Left ventricle myocardium superior (tissue), 1 donor: ENCODE measurements at regions not wholly inside any gene's neighbourhood (a gene's known extent, or its start where the extent isn't known, plus 50 kb on each side); places are given as distances from the start of the nearest gene placed in this dataset.

ENCODE experiments used
- ATAC-seq: fragments of 200-7000 bp; cut with Tn5 transposase; one replicate; pipeline ENCODE4 v1.9.1; 2020; ENCODE audit warnings: mild to moderate bottlenecking, moderate library complexity
- DNase-seq: peaks from one replicate; pipeline ENCODE4 v3.0.0-alpha.2; 2020
- intact Hi-C: fragments of 100-400 bp; cut with micrococcal nuclease; formaldehyde crosslinking; loops from one replicate; pipeline ENCODE4 v1.11.0; 2022
- donor health status: DM: no; HTN: yes; CAD: no; lungs with severe emphysema.

DNA sequence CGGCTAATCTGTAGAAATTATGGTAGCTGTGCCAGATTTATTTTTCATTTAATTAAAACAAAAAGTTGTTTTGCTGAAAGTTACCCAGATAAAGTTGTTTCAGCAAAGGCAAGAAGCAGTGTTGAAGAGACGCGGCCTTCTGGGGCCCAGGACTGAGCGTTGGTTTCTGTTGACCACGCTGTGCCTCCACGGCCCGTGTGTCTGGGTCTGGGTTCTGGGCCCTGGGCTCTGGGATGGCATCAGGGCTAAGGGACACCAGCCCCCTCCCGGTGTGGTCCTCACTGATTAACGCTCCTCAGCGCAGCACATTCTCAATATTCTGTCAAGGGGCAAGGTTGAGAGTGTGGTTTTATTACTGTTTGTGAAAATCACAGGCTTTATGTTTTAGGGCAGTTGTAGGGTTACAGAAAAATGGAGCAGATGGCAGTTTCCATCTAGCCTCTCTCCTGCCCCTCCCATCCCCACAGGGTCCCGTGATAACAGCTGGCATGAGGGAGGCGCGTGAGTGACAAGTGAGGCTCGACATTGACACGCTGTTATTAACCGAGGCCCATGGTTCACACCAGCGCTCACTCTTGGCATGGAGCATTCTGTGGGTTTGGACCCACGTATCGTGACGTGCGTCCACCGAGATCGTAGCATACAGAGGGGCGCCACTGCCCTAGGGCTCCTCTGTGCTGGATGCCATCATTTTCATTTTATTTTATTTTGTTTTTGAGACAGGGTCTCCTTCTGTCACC lies 1231.4 kb downstream of the BRD1 start:
- ATAC-seq (no peak), DNase-seq (no peak)

DNA sequence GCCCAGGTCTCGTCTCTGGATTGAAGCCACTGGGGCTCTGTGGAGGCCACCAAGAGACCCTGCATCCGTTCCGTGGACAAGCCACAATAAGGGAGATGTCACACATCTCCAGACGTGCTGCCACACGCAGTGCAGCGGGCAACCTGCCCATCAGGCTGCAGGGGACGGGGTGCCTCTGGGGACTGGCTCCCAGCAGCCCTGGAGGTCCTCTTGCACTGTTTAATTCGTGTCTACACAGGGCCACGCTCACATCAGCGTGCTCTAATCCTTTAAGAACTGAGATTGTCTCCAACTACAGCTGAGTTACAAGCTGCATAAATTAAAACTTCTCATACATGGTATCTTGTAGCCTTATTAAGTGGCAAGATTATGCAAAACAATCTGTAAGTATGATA lies 1232.2 kb downstream of the BRD1 start:
- no peak for ATAC-seq
- intact Hi-C loops, result no loop called here
- DNase-seq, result peak; percentile 14

More for the DNA sequence above, 1231.4 kb downstream of the BRD1 start:
- intact Hi-C loops, result no loop called here

DNA sequence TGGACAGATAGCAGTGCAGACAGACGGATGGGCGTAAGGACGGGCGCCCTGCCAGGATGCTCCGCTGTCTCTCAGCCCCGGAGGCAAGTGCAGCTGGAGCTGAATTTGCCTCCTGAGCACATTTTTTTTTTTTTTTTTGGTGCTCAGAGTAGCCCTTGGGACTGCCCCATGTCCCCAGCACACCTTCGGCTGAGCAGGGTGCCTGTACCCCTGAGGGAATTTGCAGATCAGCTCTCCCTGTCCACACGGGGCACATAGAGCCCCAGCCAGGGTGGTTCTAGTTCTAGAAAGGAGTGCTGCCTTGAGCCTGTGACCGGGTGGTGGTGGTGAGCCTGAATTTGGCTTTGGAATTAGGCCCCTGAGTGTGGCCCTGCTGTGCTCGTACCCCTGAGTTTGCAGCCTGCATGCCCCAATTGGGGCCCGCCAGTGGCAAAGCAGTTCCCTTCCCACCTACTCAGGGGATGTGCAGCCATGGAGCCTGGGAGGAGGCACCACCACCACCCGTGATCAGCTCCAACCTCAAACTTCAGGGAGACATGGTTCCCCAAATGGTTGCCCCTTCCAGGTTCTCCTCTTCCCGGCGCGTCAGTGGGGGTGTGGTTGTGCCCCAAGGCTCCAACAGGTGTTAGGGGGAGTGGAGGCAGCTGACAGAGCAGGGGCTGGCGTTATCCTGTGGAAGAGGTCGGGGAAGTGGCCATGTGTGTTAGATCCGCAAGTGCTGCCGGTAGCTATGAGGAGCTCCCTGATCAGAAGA lies 1232.7 kb downstream of the BRD1 start:
- peak; percentile 8 for DNase-seq

DNA sequence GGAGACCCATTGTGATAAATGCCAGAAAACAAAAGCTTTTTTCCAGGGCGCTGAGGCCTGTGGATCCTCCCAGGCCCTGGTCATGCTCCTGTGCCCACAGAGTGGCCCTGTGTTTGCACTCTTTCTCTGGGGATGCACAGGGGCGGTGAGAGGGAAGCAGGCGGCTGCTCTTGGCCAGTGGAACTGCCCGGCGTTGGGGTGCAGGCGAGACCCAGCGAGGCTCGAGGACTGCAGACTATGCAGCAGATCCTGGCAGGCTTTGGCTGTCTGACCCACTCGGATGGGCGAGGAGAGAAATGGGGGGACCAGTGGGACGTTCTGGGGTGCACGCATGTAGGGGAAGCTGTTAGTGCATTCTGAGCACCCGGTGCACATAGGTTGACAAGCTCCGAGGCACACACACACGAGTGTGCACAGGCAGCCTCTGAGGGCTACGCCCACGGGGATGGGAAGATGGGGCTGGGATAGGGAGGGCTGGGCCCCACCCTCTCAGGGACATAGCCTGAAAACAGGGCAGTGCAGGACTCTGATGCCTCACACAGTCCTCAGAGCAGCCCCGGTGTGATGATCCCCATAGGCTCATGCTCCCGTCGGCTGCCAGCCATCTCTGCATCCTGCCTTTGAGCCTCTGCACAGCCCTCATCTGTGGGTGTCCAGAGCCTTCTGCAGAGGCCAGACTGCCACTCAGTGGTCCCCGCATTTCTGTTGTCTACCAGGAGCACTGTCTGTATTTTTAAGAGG lies 1233.5 kb downstream of the BRD1 start:
- intact Hi-C loops, result no loop called here
- ATAC-seq (no peak), DNase-seq (peak; percentile 12)

More for the DNA sequence above, 1232.7 kb downstream of the BRD1 start:
- intact Hi-C loops, result no loop called here
- no peak for ATAC-seq

DNA sequence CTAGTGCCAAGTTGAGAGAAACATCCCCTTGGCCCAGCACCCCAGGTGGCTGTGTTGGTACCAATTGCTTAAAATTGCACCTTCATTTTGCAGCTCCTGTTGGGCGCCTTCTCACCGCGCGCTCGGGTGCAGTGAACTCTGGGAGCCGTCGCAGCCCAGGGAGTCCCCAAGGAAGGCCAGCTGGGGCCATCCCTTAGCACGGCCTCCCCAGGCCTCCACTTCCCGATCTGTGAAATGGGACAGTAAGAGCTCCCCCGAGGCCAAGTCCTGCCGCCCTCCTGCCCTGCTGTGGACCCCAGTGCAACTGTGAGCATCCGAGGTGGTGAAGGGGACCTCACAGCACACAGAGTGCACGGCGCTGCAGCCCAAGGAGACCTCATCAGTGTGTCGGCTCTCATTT lies 1234.1 kb downstream of the BRD1 start:
- DNase-seq, result peak; percentile 8
- intact Hi-C loops, result no loop called here
- ATAC-seq, result no peak

DNA sequence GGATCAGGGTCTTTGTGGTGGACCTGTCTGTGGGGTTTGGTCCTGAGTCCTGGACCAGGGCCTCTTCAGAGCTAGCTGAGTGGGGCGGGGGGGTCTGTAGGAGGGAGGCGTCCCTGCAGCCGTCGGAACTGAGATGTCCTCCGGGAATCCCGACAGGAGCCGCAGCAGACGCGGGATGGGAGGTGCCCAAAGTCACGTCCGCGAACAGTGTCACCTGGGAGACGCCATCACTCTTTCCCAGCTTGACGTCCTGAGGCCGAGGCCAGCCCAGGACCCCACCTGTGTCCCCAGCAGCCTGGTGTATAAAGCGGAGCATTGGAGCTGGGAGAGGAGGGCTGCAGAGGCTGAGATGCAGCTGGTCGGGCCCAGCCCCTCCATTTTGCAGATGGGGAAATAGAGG lies 1234.7 kb downstream of the BRD1 start:
- DNase-seq (no peak), ATAC-seq (no peak)
- intact Hi-C loops, result no loop called here

DNA sequence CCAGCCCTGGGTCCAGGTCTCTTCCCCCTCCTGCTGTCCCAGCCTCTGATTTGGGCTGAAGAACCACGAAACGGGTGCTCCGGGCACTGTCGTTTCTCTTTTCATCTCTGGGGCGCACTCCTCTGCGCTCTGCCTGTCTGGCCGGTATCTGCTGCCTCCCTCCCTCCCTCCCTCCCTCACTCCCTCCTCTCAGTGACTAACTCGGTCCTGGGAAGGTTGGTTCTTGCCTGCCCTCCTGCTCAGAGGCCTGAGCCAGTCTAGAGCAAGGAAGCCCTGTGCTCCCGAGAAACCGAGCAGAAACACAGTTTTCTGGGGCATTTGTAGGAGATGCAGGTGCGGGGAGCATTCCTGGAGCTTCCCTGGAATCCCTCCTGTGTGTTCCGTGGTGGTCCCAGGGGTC lies 1235.2 kb downstream of the BRD1 start:
- ATAC-seq (no peak), DNase-seq (no peak)
- intact Hi-C loops, result no loop called here

DNA sequence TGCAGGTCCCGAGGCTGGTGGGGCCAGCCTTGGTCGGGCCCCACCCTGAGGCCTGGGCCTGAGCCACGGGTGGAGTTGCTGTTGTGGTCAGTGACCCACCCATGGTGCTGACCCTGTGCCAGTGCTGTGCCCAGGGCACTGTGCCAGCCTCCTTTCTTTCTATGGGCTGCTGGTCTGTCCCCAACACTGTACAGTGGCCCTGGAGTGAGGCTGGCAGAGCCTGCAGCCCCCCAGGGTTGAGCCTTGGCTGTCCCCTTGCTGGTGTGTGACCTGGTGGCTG lies 1235.7 kb downstream of the BRD1 start:
- DNase-seq (no peak), ATAC-seq (no peak)
- intact Hi-C loops, result no loop called here

DNA sequence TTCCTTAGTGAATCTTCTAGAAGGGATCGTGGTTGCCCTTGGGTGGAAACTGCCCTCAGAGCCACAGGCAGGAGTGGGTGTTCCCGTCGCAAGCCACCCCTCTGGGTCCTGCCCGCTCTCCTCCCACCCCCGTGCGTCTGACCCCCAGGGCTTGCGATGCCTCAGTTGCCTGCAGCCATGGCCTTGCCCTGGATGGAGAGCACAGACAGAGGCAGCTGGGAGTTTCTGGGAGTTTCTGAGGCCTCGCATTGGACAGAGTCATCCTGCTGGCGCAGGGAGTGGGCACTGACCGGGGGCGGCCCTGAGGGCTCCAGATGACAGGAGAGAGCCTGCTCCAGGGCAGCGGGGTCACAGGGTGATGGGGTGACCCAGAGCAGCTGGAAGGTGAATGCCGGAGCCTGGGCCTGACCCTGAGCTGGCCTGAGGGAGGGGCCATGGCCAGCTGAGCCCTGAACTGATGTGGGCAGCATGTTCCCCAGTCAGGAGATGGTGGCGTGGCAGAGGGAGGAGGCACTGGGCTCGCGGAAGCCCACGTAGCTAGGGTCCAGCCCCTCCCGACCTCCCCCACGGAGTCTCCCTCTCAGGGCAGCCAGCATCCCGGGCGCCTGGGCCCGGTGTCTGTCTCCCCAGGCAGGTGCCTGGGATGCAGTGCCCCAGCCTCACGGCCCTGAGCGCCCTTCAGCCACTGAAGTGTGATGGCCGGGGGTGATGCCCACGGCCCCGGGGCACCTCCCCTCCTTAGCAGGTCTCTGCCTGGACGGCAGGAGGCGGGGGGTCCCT lies 1236.2 kb downstream of the BRD1 start:
- peak; percentile 11 for DNase-seq
- intact Hi-C loops, result no loop called here
- no peak for ATAC-seq

DNA sequence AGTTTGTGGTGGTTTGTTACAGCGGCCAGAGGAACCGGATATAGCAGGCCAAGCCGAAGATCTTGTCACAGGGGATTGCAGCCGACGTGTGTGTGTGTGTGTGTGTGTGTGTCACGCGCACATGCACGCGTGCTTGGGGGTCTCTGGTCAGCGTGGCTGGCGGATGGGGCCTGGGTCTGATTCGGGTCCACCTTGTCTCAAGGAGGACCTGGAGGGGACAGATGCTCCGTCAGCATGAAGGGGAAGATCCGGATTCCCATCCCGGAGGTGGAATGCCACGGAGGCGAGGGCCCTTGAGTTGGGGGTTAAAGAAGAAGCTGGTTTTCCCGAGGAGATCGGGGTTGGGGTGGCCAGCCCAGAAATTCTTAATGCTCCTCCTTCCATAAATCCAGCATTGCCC lies 1237.8 kb downstream of the BRD1 start:
- intact Hi-C loops, result no loop called here
- ATAC-seq, result no peak
- no peak for DNase-seq

DNA sequence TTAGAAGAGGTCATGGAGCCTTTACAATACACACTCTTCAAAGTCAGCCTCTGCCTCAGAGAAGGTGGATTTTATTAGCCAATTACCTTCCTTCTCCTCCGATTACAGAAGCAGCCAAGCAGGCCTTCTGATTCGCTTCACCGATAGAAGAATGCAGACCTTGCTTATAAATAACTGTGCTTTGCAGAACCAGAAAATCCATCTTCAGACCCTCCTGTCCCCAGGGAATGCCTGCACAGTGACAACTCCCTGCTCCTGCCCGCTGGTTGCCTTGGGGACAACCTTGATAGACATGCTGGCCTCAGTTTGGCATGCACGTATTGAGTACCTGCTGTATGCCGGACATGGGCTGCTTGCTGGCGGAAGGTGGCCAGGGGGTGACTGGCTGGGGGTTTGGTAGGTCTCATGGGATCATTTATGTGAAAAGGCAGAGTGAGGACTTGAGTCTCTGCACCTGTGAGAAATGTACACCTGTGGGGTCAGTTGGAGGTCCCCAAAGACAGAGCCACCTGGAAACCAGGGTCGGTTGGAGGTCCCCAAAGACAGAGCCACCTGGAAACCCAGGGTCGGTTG lies 1238.7 kb downstream of the BRD1 start:
- no peak for ATAC-seq
- intact Hi-C loops, result no loop called here
- no peak for DNase-seq

DNA sequence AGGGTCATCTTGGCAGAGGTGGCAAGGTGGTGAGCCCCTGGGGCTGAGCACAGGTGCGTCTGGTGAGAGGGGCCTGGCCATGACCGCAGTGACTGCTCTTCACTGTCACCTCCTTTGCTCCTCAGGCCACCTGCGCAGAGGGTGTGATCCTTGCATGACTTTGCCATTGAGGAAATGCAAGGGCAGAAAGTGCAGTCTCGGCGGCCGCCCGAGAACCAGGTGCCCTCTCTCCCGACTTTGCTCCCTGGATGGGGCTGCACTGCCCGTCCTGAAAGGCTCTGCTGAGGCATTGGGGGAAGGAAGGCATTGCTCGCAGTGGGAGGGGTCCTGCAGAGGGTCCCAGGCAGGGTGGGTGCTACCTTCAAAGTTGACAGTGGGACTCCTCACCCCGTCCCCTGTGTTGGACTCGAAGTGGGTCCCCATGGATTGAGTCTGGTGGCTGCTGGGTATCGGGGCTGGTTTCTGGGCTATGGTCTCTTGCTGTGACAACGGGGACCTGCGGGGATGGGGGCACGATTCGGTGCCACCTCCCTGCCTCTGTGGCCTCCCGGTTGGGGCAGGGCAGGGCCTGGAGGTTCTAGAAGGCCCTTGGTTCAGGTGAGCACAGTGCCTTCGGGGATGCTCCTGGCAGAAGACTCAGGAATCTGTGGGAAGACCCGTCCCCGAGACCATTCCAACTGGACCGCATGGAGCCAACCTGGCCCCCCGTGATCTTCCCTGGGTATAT lies 1239.4 kb downstream of the BRD1 start:
- intact Hi-C loops, result no loop called here
- ATAC-seq, result no peak
- DNase-seq, result no peak

DNA sequence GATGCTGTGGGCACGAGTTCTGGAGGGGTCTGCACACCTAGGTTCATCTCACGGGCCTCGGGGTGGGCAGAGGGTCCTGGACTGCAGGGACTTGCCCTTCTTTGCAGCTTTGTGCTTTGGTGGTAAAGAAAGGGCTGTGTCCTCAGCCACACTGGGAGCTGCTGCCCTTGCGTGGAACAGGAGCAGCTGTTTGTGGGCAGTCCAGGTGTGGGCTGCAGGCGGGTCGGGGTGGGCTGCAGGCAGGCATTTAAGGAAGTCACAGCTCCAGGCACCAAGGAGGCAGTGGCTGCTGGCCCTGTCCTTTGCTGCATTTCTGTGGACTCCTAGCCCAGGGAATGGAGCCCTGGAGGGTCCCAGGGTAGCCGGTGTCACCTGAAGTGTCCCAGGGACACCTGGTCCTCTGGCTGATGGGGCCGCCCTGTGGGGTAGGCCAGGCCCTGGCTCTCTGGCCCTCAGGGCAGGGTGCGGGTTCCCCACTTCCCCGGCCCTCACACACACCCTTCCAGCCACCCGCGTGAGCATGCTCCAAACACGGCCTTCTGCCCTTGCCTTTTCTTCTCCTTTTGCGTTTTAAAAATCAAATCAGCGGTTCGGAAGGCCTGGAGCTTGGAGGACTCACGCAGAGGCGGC lies 1240.3 kb downstream of the BRD1 start:
- intact Hi-C loops, result no loop called here
- DNase-seq (no peak), ATAC-seq (no peak)

DNA sequence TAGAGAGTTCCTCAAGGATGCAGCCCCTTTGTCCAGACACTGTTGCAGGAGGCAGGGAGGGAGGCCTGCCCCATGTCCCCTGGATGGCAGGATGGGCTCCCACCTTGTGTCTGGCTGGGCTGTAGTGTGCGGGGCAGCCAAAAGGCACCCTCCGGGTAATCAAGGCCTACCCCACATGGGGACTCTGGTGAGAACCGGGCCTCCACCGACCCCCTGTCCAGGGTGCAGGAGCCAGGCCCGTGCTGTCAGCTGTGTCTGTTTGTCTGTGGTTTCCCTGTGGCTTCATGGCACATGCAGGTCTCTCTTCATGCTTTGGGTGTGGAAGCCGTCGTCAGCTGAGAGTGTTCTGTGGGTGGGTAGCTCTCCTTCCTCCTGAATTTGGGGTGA lies 1240.9 kb downstream of the BRD1 start:
- intact Hi-C loops, result no loop called here
- no peak for ATAC-seq
- DNase-seq, result no peak

DNA sequence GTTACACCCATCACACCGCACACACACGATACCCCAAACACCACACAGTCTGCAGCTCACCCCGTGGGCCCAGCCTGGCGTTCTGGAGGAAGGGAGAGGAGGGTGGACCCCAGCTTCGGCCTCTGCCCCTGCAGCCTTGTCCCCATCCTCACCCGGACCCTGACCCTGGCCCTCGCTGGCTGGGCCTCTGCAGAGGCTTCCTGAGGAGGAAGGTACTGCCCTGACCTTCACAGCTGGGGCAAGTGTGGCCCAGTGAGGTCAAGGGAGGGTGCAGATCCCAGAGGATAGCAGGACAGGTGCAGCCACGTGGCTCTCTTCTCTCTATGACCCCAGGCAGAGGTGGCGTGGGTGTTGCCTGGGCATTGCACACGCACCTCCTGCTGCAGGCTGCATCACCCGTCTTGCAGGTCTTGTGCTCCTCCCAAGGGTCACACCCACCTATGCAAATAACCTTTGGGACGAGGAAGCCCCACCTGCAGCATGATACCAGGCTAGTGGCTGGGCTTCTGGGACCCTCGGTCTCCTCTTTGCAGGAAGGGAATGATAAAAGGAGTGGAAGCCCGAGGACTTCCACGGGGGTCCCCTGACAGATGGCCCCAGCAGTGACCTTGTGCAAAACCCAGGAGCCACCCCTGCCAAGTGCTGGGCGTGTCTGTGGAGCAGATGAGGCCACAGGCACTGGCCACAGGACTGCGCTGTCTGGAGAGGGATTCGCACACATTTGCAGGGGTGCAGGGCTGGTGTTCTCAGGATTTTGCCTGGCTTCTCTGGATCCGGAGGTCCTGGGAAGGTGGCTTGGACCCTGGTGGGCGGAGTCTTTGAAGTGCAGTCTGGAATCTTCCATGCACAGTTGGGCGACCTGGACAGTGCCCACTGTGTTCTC lies 1241.5 kb downstream of the BRD1 start:
- intact Hi-C loops, result no loop called here
- DNase-seq (no peak), ATAC-seq (no peak)

DNA sequence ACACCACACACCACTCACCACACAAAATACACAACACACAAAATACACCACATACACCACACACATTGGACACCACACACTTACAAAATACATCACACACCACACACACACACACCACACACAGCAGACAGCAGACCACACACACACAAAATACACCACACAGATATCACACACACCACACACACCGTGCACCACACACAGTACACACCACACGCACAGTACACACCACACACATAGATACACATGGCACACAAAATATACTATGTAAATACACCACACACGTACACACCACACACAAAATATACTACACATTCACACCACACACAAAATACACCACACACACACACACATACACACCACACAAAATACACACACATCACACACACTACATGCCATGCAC lies 1243.5 kb downstream of the BRD1 start:
- ATAC-seq (no peak), DNase-seq (no peak)
- intact Hi-C loops, result no loop called here

DNA sequence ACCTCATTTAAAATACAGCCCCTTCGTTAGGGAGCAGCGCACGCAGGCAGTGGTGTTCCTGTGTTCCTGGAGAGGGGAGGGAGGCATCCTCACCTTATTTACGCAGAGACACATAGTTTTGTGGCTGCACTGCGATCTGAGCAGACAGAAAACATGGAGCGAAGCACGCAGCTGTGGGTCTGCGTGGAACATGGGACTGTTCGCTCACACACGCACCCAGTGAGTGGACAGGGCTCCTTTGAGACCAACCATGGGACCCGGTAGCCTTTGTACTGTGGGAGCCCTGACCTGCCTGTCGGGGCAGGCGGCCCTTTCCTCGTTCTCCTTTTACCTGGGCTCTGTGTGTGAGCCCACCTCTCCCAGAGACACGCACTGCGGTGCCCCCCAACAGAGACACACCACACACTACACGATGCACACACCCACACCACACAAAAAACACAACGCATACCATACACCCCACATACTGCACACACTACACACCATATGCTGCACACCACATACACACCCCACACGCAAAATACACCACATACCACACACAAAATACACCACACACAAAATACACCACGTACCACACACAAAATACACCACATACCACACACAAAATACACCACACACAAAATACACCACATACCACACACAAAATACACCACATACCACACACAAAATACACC lies 1245.7 kb downstream of the BRD1 start:
- DNase-seq (peak; percentile 9), ATAC-seq (no peak)
- intact Hi-C loops, result no loop called here
